ENCODE measurements at regions not wholly inside any gene's neighbourhood (a gene's known extent, or its start where the extent isn't known, plus 50 kb on each side); places are given as distances from the start of the nearest gene placed in this dataset.
"Not testable (repeated sequence)": the region's sequence is repeated elsewhere in the genome, so short reads cannot be mapped to it uniquely, and the experiment has no call there.

DNA sequence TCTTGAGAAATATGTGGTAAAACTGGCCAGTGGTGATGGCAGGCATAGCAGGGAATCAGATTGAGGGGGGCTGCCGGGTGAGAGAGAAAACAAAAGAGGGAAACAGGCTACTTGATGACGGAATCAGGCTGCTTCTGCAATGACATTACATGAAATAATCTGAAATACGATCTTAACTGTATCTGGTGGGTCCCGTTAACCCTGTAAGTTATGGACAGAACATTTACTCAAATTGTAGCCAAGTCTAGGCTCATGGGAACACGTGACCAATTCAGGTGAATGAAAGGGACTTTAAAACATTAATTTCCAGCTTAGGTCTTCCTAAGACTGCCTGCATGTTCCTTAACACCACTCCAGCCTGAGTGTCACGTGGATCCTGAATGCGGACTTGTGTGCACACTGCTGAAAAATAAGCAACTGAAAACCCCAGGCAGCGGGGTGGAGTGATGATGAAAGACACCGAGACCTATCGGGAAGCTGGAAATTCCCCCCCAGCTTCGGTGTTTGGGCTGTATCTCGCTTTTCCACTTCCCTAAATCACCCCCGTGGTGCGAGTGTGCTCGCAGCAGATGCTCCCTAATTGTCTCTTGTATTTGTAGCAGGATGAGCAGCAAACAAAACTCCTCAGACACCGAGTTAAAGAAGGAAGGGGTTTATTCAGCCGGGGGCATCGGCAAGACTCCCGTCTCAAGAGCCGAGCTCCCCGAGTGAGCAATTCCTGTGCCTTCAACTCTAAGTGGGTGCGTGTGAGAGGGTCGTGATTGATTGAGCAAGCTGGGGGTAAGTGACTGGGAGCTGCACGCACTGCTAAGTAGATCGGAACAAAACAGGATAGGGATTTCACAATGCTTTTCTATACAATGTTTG lies 145.0 kb upstream of the GRK3 start (continued):
- TF ChIP-seq, protein P1, sequence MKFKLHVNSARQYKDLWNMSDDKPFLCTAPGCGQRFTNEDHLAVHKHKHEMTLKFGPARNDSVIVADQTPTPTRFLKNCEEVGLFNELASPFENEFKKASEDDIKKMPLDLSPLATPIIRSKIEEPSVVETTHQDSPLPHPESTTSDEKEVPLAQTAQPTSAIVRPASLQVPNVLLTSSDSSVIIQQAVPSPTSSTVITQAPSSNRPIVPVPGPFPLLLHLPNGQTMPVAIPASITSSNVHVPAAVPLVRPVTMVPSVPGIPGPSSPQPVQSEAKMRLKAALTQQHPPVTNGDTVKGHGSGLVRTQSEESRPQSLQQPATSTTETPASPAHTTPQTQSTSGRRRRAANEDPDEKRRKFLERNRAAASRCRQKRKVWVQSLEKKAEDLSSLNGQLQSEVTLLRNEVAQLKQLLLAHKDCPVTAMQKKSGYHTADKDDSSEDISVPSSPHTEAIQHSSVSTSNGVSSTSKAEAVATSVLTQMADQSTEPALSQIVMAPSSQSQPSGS (IDR thresholded peaks at IDR 0.05; ENCODE audit: low read length) = no peak
- TF ChIP-seq BACH1 (IDR thresholded peaks at IDR 0.05; ENCODE audit: low read length) (no peak), PHF8 (conservative IDR thresholded peaks at IDR 0.05; ENCODE audit: low read depth, low read length) (no peak), HDAC2 (IDR thresholded peaks at IDR 0.05; ENCODE audit: borderline replicate concordance in 1 of 2, low read depth in 2 of 2, low read length in 2 of 2) (no peak), CHD2 (IDR thresholded peaks at IDR 0.05; ENCODE audit: low read length) (no peak)

DNA sequence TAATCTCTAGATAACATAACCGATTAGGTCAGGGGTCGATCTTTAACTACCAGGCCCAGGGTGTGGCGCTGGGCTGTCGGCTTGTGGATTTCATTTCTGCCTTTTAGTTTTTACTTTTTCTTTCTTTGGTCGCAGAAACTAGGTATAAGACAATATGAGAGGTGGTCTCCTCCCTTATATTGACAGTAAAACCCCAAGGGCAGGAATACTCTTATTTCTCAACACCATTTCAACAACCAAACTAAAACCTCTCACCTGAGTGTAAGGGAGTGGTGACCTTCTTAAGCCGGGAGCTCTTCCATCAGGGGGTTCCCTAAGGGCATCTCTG lies 144.4 kb upstream of the GRK3 start:
- not testable (repeated sequence) for H3K9ac ChIP-seq (replicated peaks in 1 of 4; ENCODE audit: extremely low read depth in 1 of 4, low read depth in 3 of 4, low read length in 3 of 4); H3K23ac ChIP-seq (ENCODE audit: insufficient read length); H3K9me3 ChIP-seq (ENCODE audit: insufficient read depth in 2 of 2, low read depth in 1 of 2, low read length in 1 of 2); DNase-seq (ENCODE audit: low read depth in 1 of 2, low spot score in 2 of 2); H3K4ac ChIP-seq (replicated peaks; ENCODE audit: insufficient read length, low read depth, low read length); H3K14ac ChIP-seq (ENCODE audit: insufficient read length); H3K27ac ChIP-seq (ENCODE audit: low read depth, low read length); H3K79me2 ChIP-seq (ENCODE audit: control insufficient read depth in 1 of 2, insufficient read depth in 2 of 2, low read length in 2 of 2); H2BK120ac ChIP-seq (replicated peaks; ENCODE audit: low read depth, low read length); H2BK20ac ChIP-seq (ENCODE audit: low read length); H3K36me3 ChIP-seq (ENCODE audit: control insufficient read depth in 2 of 4, insufficient read depth in 4 of 4, low read length in 3 of 4); H2AFZ ChIP-seq (ENCODE audit: low read length); H4K5ac ChIP-seq (ENCODE audit: insufficient read length, low read depth, low read length); H3K79me1 ChIP-seq (ENCODE audit: low read depth, low read length); FAIRE-seq; H4K8ac ChIP-seq (ENCODE audit: extremely low read depth, insufficient read depth, low read length); H2BK5ac ChIP-seq (ENCODE audit: low read depth, low read length); H3K18ac ChIP-seq (ENCODE audit: extremely low read depth, low read length); H2AK5ac ChIP-seq (ENCODE audit: low read depth, low read length); H3K56ac ChIP-seq (replicated peaks; ENCODE audit: insufficient read length, low read depth, low read length); H2BK15ac ChIP-seq (ENCODE audit: low read length); H4K91ac ChIP-seq (replicated peaks; ENCODE audit: insufficient read length, low read length); H2BK12ac ChIP-seq (ENCODE audit: low read depth, low read length); H4K20me1 ChIP-seq (replicated peaks in 1 of 2; ENCODE audit: control insufficient read depth in 1 of 2, insufficient read depth in 2 of 2, low read length in 2 of 2)
- POLR2A ChIA-PET (ENCODE audit: partially characterized antibody) = interaction anchor here (1.0 to 2.1 kb wide), 3 partner anchors 11 to 58 kb away, joined by 3 to 7 read pairs (median 4); no protein-coding TSS in a partner anchor
- 71% methylated on average over 6 of the region's 6 CpGs; no CpG with 5 or more reads in 1 of the 2 experiments for WGBS, 2 experiments (ENCODE audit: extremely low coverage in 1 of 2, insufficient coverage in 1 of 2, insufficient read length in 1 of 2, insufficient replicate concordance in 2 of 2, low coverage in 1 of 2, low lambda C conversion rate in 2 of 2, missing lambda C conversion rate in 1 of 2)
- Histone ChIP-seq H3K23me2 (ENCODE audit: low read depth, low read length) (peaks cover 10% of the 10 kb centered on the region), H3K4me3 (ENCODE audit: extremely low read depth in 1 of 4, insufficient read depth in 2 of 4, low read depth in 3 of 4, low read length in 4 of 4) (peak overlapping the region in 1 of 4 experiments; percentile 86; a peak in 2 of 8 replicates), H3K4me1 (replicated peaks in 1 of 4; ENCODE audit: control insufficient read depth in 3 of 4, insufficient read depth in 4 of 4, low read length in 3 of 4) (peaks cover 6 to 12% (median 6%) of the 10 kb centered on the region in 4 experiments; a peak in 6 of 7 replicates), H3K4me2 (ENCODE audit: insufficient read depth in 1 of 2, low read depth in 2 of 2, low read length in 2 of 2) (peak overlapping the region; percentile 64 to 95), H3K27me3 (replicated peaks in 1 of 4; ENCODE audit: control insufficient read depth in 3 of 4, extremely low read depth in 1 of 4, insufficient read depth in 3 of 4, low read length in 3 of 4) (peaks cover 11 to 28% (median 20%) of the 10 kb centered on the region in 4 experiments)
- CTCF ChIA-PET (ENCODE audit: partially characterized antibody) = interaction anchor here (1.3 to 2.4 kb wide), 3 partner anchors 17 to 57 kb away, joined by 3 to 7 read pairs (median 5); no protein-coding TSS in a partner anchor

All from H1 (cell line).